ENCODE measurements at regions not wholly inside any gene's neighbourhood (a gene's known extent, or its start where the extent isn't known, plus 50 kb on each side); places are given as distances from the start of the nearest gene placed in this dataset.

GRCh38 chr7:32803406-32804141 lies 88.0 kb downstream of the KBTBD2 start:
- TF ChIP-seq POLR2A (IDR thresholded peaks at IDR 0.05; ENCODE audit: low read depth, low read length): no peak
- TF ChIP-seq TAF1 (IDR thresholded peaks at IDR 0.05; ENCODE audit: borderline replicate concordance, low read depth, low read length): no peak
- no peak for TF ChIP-seq POLR2AphosphoS5 (IDR thresholded peaks at IDR 0.05; ENCODE audit: low read depth, low read length)
